GM06990 (cell line): ENCODE measurements at regions not wholly inside any gene's neighbourhood (a gene's known extent, or its start where the extent isn't known, plus 50 kb on each side); places are given as distances from the start of the nearest gene placed in this dataset.
"Not testable (repeated sequence)": the region's sequence is repeated elsewhere in the genome, so short reads cannot be mapped to it uniquely, and the experiment has no call there.

Experiments used
- DNase-seq: peaks from one replicate; pipeline ENCODE4 v3.0.0-alpha.2; 2011; ENCODE audit not compliant: insufficient read length; ENCODE audit errors: extremely low read depth
- H3K27me3 ChIP-seq: replicated peaks from 2 replicates; pipeline ENCODE4 v1.6.0; 2011; ENCODE audit warnings: low read length; ENCODE audit not compliant: control insufficient read depth, insufficient read depth
- H3K36me3 ChIP-seq: 2 replicates; pipeline ENCODE4 v1.5.1; 2011; ENCODE audit warnings: low read length; ENCODE audit not compliant: control insufficient read depth, insufficient read depth
- H3K4me3 ChIP-seq: replicated peaks from 2 replicates; pipeline ENCODE4 v1.5.1; 2011; ENCODE audit warnings: low read depth, mild to moderate bottlenecking, control low read depth, low read length
- CTCF ChIP-seq: IDR thresholded peaks from 2 replicates; pipeline ENCODE4 v1.5.1; 2011; ENCODE audit warnings: low read length, control low read depth, mild to moderate bottlenecking, inconsistent platforms; ENCODE audit not compliant: insufficient read depth, poor library complexity, severe bottlenecking

GRCh38 chr13:88483202-88483601, 812.0 kb downstream of the SLITRK5 start:
- no peak for DNase-seq
- Histone ChIP-seq H3K27me3 (no peaks in the 10 kb centered on the region), H3K36me3 (no peaks in the 10 kb centered on the region), H3K4me3 (no peak overlapping the region)
- TF ChIP-seq CTCF = no peak

- H3K4me3 ChIP-seq = no peak overlapping the region
- H3K36me3 ChIP-seq = no peaks in the 10 kb centered on the region
- DNase-seq = no peak
- H3K27me3 ChIP-seq = no peaks in the 10 kb centered on the region
- TF ChIP-seq CTCF = no peak
These were observed 836.7 kb downstream of the SLITRK5 start for GRCh38 chr13:88507909-88508308.

DNA sequence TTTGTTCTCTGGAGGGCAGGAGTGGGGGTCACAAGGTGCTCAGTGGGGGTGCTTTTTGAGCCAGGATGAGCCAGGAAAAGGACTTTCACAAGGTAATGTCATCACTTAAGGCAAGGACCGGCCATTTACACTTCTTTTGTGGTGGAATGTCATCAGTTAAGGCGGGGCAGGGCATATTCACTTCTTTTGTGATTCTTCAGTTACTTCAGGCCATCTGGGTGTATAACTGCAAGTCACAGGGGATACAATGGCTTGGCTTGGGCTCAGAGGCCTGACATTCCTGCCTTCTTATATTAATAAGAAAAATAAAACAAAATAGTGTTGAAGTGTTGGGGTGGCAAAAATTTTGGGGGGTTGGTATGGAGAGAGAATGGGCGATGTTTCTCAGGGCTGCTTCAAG, 841.8 kb downstream of the SLITRK5 start:
- H3K27me3 ChIP-seq, H3K4me3 ChIP-seq, DNase-seq, H3K36me3 ChIP-seq: not testable (repeated sequence)

DNA sequence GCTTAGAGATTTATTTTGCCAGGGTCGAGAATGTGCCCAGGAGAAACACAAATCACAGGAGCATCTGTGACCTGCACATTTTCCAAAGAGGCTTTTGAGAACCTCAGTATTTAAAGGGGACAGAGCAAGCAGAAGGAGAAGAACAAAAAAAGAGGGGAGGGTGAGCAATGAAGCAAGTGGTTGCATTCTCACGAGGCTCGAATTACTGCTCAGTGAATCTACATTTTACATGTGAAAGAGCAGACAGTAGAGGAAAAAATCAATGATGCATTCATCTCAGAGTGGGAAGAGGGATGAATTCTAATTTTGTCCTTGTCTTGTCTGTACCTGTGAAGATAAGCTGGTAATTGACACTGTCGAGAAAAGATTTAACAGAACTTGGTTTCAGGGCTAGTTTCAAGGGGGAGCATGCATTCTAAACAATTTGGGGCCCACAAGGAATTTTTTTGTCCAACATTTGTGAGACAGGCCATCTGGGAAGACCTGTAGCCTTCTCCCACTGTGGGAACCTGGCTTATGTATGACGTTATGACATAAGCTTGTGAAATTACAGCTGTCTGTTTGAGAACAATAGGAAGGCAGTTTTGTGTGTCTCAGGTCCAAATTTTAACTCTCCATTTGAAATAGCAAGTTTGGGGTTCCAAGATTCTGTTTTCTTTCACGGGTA, 855.1 kb downstream of the SLITRK5 start:
- no peaks in the 10 kb centered on the region for H3K36me3 ChIP-seq
- DNase-seq = no peak
- no peaks in the 10 kb centered on the region for H3K27me3 ChIP-seq
- TF ChIP-seq CTCF = no peak
- H3K4me3 ChIP-seq = no peak overlapping the region

- no peak for TF ChIP-seq CTCF
- Histone ChIP-seq H3K4me3 (no peak overlapping the region), H3K36me3 (no peaks in the 10 kb centered on the region), H3K27me3 (no peaks in the 10 kb centered on the region)
- no peak for DNase-seq
These were observed 855.7 kb downstream of the SLITRK5 start for GRCh38 chr13:88526853-88527215.

DNA sequence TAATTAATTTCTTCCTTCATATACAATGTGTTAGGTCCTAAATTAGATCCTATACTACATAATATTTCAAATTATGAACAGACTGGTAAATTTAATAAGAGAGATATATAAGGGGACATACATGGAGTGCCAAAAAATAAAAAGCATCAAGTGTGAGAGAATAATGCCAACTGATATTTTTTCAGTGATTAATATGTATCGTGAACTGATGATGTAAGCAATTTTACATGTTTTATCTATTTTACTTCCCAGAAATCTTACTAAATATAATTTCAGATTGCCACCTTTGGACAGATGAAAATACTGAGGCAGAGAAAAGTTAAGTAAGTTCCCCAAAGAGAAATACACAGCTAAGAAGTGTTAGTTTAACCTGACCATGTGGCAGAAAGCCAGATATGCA, 870.8 kb downstream of the SLITRK5 start:
- H3K36me3 ChIP-seq = no peaks in the 10 kb centered on the region
- no peaks in the 10 kb centered on the region for H3K27me3 ChIP-seq
- H3K4me3 ChIP-seq = no peak overlapping the region
- DNase-seq = no peak
- TF ChIP-seq CTCF = no peak
